ENCODE measurements at regions not wholly inside any gene's neighbourhood (a gene's known extent, or its start where the extent isn't known, plus 50 kb on each side); places are given as distances from the start of the nearest gene placed in this dataset.

DNA sequence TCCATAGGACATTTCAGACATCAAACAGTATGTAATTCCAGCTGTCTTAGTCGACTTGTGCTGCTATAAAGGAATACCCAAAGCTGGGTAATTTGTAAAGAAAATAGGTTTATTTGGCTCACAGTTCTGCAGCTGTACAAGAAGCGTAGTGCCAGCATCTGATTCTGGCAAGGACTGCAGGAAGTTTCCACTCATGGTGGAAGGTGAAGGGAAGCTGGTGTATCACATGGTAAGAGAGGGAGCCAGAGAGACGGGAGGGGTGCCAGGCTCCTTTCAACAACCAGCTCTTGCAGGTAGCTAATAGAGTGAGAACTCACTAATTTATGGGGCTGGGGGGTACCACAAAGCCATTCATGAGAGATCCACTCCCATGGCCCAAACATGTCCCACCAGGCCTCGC lies 253.0 kb upstream of the FGF13 start:
- DNase-seq (ENCODE audit: low spot score) = no peak
- no peaks in the 10 kb centered on the region for H3K4me1 Mint-ChIP-seq
- Histone ChIP-seq H3K79me2 (replicated peaks; ENCODE audit: insufficient read depth) (no peaks in the 10 kb centered on the region), H3F3A (replicated peaks; ENCODE audit: low read depth) (no peaks in the 10 kb centered on the region), H3K4me3 (no peak overlapping the region), H3K27ac (ENCODE audit: low read depth) (no peak overlapping the region), H3K4me2 (no peak overlapping the region), H3K36me3 (ENCODE audit: insufficient read depth) (no peaks in the 10 kb centered on the region), H3K9me2 (ENCODE audit: insufficient read depth) (no peaks in the 10 kb centered on the region), H2AFZ (no peak overlapping the region), H3K27me3 (ENCODE audit: insufficient read depth) (no peaks in the 10 kb centered on the region), H3K4me1 (ENCODE audit: insufficient read depth) (no peaks in the 10 kb centered on the region), H4K20me1 (replicated peaks; ENCODE audit: insufficient read depth) (no peaks in the 10 kb centered on the region)
- H3K27ac Mint-ChIP-seq = no peak overlapping the region
- TF ChIP-seq ZNF331 (CRISPR knock-in tag; IDR thresholded peaks at IDR 0.05; ENCODE audit: low read depth) = no peak
- TF ChIP-seq EZH2phosphoT487 (IDR thresholded peaks at IDR 0.05; ENCODE audit: unreplicated experiment) = no peak
- TF ChIP-seq, protein P1, sequence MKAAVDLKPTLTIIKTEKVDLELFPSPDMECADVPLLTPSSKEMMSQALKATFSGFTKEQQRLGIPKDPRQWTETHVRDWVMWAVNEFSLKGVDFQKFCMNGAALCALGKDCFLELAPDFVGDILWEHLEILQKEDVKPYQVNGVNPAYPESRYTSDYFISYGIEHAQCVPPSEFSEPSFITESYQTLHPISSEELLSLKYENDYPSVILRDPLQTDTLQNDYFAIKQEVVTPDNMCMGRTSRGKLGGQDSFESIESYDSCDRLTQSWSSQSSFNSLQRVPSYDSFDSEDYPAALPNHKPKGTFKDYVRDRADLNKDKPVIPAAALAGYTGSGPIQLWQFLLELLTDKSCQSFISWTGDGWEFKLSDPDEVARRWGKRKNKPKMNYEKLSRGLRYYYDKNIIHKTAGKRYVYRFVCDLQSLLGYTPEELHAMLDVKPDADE (IDR thresholded peaks at IDR 0.05) = no peak
- TF ChIP-seq, protein P2, sequence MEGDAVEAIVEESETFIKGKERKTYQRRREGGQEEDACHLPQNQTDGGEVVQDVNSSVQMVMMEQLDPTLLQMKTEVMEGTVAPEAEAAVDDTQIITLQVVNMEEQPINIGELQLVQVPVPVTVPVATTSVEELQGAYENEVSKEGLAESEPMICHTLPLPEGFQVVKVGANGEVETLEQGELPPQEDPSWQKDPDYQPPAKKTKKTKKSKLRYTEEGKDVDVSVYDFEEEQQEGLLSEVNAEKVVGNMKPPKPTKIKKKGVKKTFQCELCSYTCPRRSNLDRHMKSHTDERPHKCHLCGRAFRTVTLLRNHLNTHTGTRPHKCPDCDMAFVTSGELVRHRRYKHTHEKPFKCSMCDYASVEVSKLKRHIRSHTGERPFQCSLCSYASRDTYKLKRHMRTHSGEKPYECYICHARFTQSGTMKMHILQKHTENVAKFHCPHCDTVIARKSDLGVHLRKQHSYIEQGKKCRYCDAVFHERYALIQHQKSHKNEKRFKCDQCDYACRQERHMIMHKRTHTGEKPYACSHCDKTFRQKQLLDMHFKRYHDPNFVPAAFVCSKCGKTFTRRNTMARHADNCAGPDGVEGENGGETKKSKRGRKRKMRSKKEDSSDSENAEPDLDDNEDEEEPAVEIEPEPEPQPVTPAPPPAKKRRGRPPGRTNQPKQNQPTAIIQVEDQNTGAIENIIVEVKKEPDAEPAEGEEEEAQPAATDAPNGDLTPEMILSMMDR (conservative IDR thresholded peaks at IDR 0.05; ENCODE audit: low read depth in 2 of 2) = no peak
- no peak for TF ChIP-seq POLR2AphosphoS5 (IDR thresholded peaks at IDR 0.05; ENCODE audit: low read depth)
- no peak for TF ChIP-seq STAT1 (IDR thresholded peaks at IDR 0.05; ENCODE audit: unreplicated experiment)
- TF ChIP-seq JUNB (IDR thresholded peaks at IDR 0.05; ENCODE audit: unreplicated experiment) = no peak
- no peak for TF ChIP-seq ZNF114 (CRISPR knock-in tag; IDR thresholded peaks at IDR 0.05)
- no peak for TF ChIP-seq EZH2 (IDR thresholded peaks at IDR 0.05; ENCODE audit: low read depth, unreplicated experiment)
- no peak for TF ChIP-seq NANOG (IDR thresholded peaks at IDR 0.05; ENCODE audit: borderline replicate concordance)
- TF ChIP-seq, protein P3, sequence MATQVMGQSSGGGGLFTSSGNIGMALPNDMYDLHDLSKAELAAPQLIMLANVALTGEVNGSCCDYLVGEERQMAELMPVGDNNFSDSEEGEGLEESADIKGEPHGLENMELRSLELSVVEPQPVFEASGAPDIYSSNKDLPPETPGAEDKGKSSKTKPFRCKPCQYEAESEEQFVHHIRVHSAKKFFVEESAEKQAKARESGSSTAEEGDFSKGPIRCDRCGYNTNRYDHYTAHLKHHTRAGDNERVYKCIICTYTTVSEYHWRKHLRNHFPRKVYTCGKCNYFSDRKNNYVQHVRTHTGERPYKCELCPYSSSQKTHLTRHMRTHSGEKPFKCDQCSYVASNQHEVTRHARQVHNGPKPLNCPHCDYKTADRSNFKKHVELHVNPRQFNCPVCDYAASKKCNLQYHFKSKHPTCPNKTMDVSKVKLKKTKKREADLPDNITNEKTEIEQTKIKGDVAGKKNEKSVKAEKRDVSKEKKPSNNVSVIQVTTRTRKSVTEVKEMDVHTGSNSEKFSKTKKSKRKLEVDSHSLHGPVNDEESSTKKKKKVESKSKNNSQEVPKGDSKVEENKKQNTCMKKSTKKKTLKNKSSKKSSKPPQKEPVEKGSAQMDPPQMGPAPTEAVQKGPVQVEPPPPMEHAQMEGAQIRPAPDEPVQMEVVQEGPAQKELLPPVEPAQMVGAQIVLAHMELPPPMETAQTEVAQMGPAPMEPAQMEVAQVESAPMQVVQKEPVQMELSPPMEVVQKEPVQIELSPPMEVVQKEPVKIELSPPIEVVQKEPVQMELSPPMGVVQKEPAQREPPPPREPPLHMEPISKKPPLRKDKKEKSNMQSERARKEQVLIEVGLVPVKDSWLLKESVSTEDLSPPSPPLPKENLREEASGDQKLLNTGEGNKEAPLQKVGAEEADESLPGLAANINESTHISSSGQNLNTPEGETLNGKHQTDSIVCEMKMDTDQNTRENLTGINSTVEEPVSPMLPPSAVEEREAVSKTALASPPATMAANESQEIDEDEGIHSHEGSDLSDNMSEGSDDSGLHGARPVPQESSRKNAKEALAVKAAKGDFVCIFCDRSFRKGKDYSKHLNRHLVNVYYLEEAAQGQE (IDR thresholded peaks at IDR 0.05; ENCODE audit: unreplicated experiment) = no peak
- TF ChIP-seq CREB1 (CRISPR knock-in tag; IDR thresholded peaks at IDR 0.05; ENCODE audit: low read depth) = no peak
- TF ChIP-seq, protein P4, sequence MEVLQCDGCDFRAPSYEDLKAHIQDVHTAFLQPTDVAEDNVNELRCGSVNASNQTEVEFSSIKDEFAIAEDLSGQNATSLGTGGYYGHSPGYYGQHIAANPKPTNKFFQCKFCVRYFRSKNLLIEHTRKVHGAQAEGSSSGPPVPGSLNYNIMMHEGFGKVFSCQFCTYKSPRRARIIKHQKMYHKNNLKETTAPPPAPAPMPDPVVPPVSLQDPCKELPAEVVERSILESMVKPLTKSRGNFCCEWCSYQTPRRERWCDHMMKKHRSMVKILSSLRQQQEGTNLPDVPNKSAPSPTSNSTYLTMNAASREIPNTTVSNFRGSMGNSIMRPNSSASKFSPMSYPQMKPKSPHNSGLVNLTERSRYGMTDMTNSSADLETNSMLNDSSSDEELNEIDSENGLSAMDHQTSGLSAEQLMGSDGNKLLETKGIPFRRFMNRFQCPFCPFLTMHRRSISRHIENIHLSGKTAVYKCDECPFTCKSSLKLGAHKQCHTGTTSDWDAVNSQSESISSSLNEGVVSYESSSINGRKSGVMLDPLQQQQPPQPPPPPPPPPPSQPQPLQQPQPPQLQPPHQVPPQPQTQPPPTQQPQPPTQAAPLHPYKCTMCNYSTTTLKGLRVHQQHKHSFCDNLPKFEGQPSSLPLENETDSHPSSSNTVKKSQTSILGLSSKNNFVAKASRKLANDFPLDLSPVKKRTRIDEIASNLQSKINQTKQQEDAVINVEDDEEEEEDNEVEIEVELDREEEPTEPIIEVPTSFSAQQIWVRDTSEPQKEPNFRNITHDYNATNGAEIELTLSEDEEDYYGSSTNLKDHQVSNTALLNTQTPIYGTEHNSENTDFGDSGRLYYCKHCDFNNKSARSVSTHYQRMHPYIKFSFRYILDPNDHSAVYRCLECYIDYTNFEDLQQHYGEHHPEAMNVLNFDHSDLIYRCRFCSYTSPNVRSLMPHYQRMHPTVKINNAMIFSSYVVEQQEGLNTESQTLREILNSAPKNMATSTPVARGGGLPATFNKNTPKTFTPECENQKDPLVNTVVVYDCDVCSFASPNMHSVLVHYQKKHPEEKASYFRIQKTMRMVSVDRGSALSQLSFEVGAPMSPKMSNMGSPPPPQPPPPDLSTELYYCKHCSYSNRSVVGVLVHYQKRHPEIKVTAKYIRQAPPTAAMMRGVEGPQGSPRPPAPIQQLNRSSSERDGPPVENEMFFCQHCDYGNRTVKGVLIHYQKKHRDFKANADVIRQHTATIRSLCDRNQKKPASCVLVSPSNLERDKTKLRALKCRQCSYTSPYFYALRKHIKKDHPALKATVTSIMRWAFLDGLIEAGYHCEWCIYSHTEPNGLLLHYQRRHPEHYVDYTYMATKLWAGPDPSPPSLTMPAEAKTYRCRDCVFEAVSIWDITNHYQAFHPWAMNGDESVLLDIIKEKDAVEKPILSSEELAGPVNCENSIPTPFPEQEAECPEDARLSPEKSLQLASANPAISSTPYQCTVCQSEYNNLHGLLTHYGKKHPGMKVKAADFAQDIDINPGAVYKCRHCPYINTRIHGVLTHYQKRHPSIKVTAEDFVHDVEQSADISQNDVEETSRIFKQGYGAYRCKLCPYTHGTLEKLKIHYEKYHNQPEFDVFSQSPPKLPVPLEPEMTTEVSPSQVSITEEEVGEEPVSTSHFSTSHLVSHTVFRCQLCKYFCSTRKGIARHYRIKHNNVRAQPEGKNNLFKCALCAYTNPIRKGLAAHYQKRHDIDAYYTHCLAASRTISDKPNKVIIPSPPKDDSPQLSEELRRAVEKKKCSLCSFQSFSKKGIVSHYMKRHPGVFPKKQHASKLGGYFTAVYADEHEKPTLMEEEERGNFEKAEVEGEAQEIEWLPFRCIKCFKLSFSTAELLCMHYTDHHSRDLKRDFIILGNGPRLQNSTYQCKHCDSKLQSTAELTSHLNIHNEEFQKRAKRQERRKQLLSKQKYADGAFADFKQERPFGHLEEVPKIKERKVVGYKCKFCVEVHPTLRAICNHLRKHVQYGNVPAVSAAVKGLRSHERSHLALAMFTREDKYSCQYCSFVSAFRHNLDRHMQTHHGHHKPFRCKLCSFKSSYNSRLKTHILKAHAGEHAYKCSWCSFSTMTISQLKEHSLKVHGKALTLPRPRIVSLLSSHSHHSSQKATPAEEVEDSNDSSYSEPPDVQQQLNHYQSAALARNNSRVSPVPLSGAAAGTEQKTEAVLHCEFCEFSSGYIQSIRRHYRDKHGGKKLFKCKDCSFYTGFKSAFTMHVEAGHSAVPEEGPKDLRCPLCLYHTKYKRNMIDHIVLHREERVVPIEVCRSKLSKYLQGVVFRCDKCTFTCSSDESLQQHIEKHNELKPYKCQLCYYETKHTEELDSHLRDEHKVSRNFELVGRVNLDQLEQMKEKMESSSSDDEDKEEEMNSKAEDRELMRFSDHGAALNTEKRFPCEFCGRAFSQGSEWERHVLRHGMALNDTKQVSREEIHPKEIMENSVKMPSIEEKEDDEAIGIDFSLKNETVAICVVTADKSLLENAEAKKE (CRISPR knock-in tag; IDR thresholded peaks at IDR 0.05) = no peak
- no peaks in the 10 kb centered on the region; the same call in 2 of the 3 replicates for H3K9me3 Mint-ChIP-seq
- no peaks in the 10 kb centered on the region for H3K27me3 Mint-ChIP-seq (ENCODE audit: insufficient read depth, low read depth, poor library complexity)
- no peaks in the 10 kb centered on the region; the same call in 2 of the 3 replicates for H3K36me3 Mint-ChIP-seq (ENCODE audit: low read depth)
- no peak for ATAC-seq
- no peak overlapping the region for H3K4me3 Mint-ChIP-seq
